ENCODE measurements at regions not wholly inside any gene's neighbourhood (a gene's known extent, or its start where the extent isn't known, plus 50 kb on each side); places are given as distances from the start of the nearest gene placed in this dataset.

DNA sequence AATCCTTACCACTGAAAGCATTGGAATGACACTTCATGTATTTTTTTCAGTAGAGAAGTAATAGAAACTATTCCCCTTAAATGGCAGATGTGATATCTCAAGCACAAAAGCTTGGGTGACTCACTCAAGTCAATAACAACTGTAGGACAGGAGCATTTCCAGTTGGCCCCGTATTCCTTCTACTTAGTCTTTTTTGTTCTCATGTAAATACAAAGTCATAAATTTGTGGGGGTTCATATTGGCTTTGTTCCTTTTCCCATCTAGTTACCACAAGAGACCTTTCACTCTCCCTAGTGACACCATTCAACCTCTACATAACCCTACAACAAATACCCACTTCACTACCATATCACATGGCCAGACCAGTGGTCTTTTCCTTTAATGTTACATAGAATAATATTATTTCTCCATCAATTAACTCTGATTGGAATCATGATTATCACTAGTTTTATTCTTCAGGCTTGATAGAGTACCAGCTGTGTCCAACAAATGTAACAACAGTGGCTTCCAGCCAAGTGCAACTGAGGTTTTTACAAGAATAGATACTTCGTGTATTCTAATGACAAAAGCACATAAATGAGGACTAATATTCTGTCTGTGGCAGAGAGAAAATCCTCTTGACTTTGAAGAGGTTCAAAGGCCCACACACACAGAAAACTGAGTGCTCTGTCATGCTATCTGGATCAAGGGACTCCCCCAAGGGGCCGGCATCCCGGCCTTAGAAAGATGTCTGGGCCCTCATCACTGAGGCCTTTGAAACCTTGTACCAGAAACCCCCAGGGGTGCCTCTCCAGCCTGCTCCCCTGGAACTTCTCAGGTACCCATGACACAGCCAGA is 94.0 kb upstream of the THBS1 start:
- TF ChIP-seq, protein P1, sequence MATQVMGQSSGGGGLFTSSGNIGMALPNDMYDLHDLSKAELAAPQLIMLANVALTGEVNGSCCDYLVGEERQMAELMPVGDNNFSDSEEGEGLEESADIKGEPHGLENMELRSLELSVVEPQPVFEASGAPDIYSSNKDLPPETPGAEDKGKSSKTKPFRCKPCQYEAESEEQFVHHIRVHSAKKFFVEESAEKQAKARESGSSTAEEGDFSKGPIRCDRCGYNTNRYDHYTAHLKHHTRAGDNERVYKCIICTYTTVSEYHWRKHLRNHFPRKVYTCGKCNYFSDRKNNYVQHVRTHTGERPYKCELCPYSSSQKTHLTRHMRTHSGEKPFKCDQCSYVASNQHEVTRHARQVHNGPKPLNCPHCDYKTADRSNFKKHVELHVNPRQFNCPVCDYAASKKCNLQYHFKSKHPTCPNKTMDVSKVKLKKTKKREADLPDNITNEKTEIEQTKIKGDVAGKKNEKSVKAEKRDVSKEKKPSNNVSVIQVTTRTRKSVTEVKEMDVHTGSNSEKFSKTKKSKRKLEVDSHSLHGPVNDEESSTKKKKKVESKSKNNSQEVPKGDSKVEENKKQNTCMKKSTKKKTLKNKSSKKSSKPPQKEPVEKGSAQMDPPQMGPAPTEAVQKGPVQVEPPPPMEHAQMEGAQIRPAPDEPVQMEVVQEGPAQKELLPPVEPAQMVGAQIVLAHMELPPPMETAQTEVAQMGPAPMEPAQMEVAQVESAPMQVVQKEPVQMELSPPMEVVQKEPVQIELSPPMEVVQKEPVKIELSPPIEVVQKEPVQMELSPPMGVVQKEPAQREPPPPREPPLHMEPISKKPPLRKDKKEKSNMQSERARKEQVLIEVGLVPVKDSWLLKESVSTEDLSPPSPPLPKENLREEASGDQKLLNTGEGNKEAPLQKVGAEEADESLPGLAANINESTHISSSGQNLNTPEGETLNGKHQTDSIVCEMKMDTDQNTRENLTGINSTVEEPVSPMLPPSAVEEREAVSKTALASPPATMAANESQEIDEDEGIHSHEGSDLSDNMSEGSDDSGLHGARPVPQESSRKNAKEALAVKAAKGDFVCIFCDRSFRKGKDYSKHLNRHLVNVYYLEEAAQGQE (IDR thresholded peaks at IDR 0.05; ENCODE audit: borderline replicate concordance): no peak
- TF ChIP-seq CTCF (IDR thresholded peaks at IDR 0.05; ENCODE audit: poor library complexity, severe bottlenecking) (no peak), SMC3 (conservative IDR thresholded peaks at IDR 0.05; ENCODE audit: poor library complexity) (no peak), EP300 (conservative IDR thresholded peaks at IDR 0.05; ENCODE audit: poor library complexity, severe bottlenecking) (no peak), POLR2AphosphoS5 (IDR thresholded peaks at IDR 0.05) (no peak), EZH2 (IDR thresholded peaks at IDR 0.05; ENCODE audit: borderline replicate concordance, insufficient read depth, low read length, poor library complexity, severe bottlenecking) (no peak), RAD21 (conservative IDR thresholded peaks at IDR 0.05) (no peak)
